ENCODE measurements at regions not wholly inside any gene's neighbourhood (a gene's known extent, or its start where the extent isn't known, plus 50 kb on each side); places are given as distances from the start of the nearest gene placed in this dataset.

GRCh38 chr16:86363057-86363490 is 147.3 kb upstream of the FOXF1 start:
- no peak for TF ChIP-seq ZFX (IDR thresholded peaks at IDR 0.05)
- no peak for TF ChIP-seq CTCF (conservative IDR thresholded peaks at IDR 0.05)
- no peak overlapping the region for H3K27ac ChIP-seq

GRCh38 chr16:86363836-86364618 is 146.3 kb upstream of the FOXF1 start:
- H3K27ac ChIP-seq = no peak overlapping the region
- no peak for TF ChIP-seq ZFX (IDR thresholded peaks at IDR 0.05)
- TF ChIP-seq CTCF (conservative IDR thresholded peaks at IDR 0.05) = no peak

GRCh38 chr16:86364653-86365380 is 145.5 kb upstream of the FOXF1 start:
- TF ChIP-seq ZFX (IDR thresholded peaks at IDR 0.05) (no peak), CTCF (conservative IDR thresholded peaks at IDR 0.05) (no peak)
- H3K27ac ChIP-seq = no peak overlapping the region

- TF ChIP-seq CTCF (conservative IDR thresholded peaks at IDR 0.05) (no peak), ZFX (IDR thresholded peaks at IDR 0.05) (no peak)
- no peak overlapping the region for H3K27ac ChIP-seq
Observed at GRCh38 chr16:86365513-86366273, 144.6 kb upstream of the FOXF1 start.

GRCh38 chr16:86366481-86366880 is 143.8 kb upstream of the FOXF1 start:
- TF ChIP-seq CTCF (conservative IDR thresholded peaks at IDR 0.05) (no peak), ZFX (IDR thresholded peaks at IDR 0.05) (no peak)

GRCh38 chr16:86367291-86368072 is 142.8 kb upstream of the FOXF1 start:
- H3K27ac ChIP-seq = no peak overlapping the region
- no peak for TF ChIP-seq ZFX (IDR thresholded peaks at IDR 0.05)

More at GRCh38 chr16:86366481-86366880, 143.8 kb upstream of the FOXF1 start:
- H3K27ac ChIP-seq = no peak overlapping the region

- TF ChIP-seq CTCF (conservative IDR thresholded peaks at IDR 0.05) = no peak
- no peak for TF ChIP-seq ZFX (IDR thresholded peaks at IDR 0.05)
- H3K27ac ChIP-seq = no peak overlapping the region
Observed at GRCh38 chr16:86368261-86368660, 142.1 kb upstream of the FOXF1 start.

Data from C4-2B (cell line).